Breast epithelium (tissue), 4 donors: ENCODE measurements at regions not wholly inside any gene's neighbourhood (a gene's known extent, or its start where the extent isn't known, plus 50 kb on each side); places are given as distances from the start of the nearest gene placed in this dataset.

ENCODE experiments used
- DNase-seq, 2 donors: peaks; one replicate each; pipeline ENCODE4 v3.0.0-alpha.2; 2019; ENCODE audit warnings: low spot score in 2 of 2
- H3K27ac ChIP-seq, 2 donors: fragments of 200-600 bp; sonication (generic) in 1 of 2; one replicate each; pipeline ENCODE4 v1.5.1; 2016 to 2019; ENCODE audit warnings: mild to moderate bottlenecking in 1 of 2
- H3K27me3 ChIP-seq, 2 donors: fragments of 200-600 bp; sonication (generic) in 1 of 2; one replicate each; pipeline versions ENCODE4 v1.5.1 to v1.6.0; 2017 to 2019; ENCODE audit warnings: control low read depth in 1 of 2, mild to moderate bottlenecking in 1 of 2
- H3K36me3 ChIP-seq: fragments of 200-600 bp; one replicate; pipeline ENCODE4 v1.5.1; 2019
- H3K4me1 ChIP-seq, 2 donors: fragments of 200-600 bp; sonication (generic); one replicate each; pipeline ENCODE4 v1.5.1; 2016 to 2019; ENCODE audit warnings: control low read depth in 1 of 2
- H3K4me3 ChIP-seq, 3 donors: fragments of 200-600 bp; sonication (generic); 1 replicate in 2 of 3; 2 replicates in 1 of 3; pipeline ENCODE4 v1.5.1; 2016 to 2019; ENCODE audit warnings: mild to moderate bottlenecking in 3 of 3, moderate library complexity in 2 of 3
- H3K9me3 ChIP-seq, 2 donors: fragments of 200-600 bp; sonication (generic) in 1 of 2; one replicate each; pipeline ENCODE4 v1.5.1; 2016 to 2019; ENCODE audit warnings: control low read depth in 1 of 2
- CTCF ChIP-seq, 3 donors: fragments of 450-650 bp; IDR thresholded peaks; one replicate each; pipeline ENCODE4 v1.5.1; 2016 to 2017; ENCODE audit warnings: antibody characterized with exemption in 3 of 3, mild to moderate bottlenecking in 3 of 3, moderate library complexity in 3 of 3
- POLR2A ChIP-seq: fragments of 450-650 bp; IDR thresholded peaks from one replicate; pipeline ENCODE4 v1.6.1; 2016; ENCODE audit warnings: antibody characterized with exemption, mild to moderate bottlenecking, moderate library complexity
- POLR2AphosphoS5 ChIP-seq, 3 donors: sonication (generic); formaldehyde crosslinking; IDR thresholded peaks; one replicate each; pipeline ENCODE4 v1.6.1; 2017; ENCODE audit warnings: antibody characterized with exemption in 3 of 3
- intact Hi-C: fragments of 100-400 bp; cut with DNase I; formaldehyde crosslinking; loops from one replicate; pipeline ENCODE4 v1.15.1; 2023; ENCODE audit warnings: low total_unique reads

DNA sequence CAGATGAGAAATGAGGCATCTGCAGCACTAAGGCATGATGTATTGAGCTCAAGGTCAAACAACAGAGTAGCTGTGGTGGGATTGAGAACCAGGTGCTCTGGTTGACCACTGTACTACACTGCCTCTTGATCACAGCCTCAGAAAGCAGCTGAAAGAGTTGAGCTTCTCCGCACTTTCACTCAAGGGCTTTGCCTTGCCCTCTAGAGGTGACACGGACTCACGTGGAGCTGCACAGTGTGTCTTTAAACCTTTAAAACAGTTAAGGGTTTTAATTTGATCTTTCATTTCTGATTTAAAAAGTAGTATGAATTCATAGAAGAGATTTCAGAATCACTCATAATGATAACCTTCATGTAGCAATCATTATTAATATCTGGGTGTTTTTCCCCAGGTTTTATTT is 132.5 kb downstream of the RWDD3 start:
- Histone ChIP-seq H3K4me3 (no peak overlapping the region), H3K4me1 (no peaks in the 10 kb centered on the region), H3K36me3 (no peaks in the 10 kb centered on the region), H3K9me3 (no peaks in the 10 kb centered on the region), H3K27ac (no peak overlapping the region), H3K27me3 (no peaks in the 10 kb centered on the region)
- no peak for DNase-seq
- TF ChIP-seq POLR2A: no peak
- TF ChIP-seq CTCF (IDR thresholded peaks at IDR 0.05): no peak
- no peak for TF ChIP-seq POLR2AphosphoS5 (IDR thresholded peaks at IDR 0.05)
- intact Hi-C loops: no loop called here

- Histone ChIP-seq H3K4me1 (no peaks in the 10 kb centered on the region), H3K27ac (no peak overlapping the region), H3K27me3 (no peaks in the 10 kb centered on the region), H3K4me3 (no peak overlapping the region), H3K36me3 (no peaks in the 10 kb centered on the region), H3K9me3 (no peaks in the 10 kb centered on the region)
- intact Hi-C loops: no loop called here
- DNase-seq: no peak
- TF ChIP-seq CTCF (IDR thresholded peaks at IDR 0.05): no peak
- no peak for TF ChIP-seq POLR2A
These were observed 134.2 kb downstream of the RWDD3 start for GRCh38 chr1:95368178-95368577.

- Histone ChIP-seq H3K4me1 (no peaks in the 10 kb centered on the region), H3K9me3 (no peaks in the 10 kb centered on the region), H3K27ac (peak overlapping the region in 1 of 2 donors; percentile 43), H3K36me3 (no peaks in the 10 kb centered on the region), H3K27me3 (no peaks in the 10 kb centered on the region), H3K4me3 (no peak overlapping the region)
- no peak for DNase-seq
- intact Hi-C loops: no loop called here
- TF ChIP-seq POLR2A (no peak), POLR2AphosphoS5 (IDR thresholded peaks at IDR 0.05) (no peak), CTCF (IDR thresholded peaks at IDR 0.05) (no peak)
These were observed 136.1 kb downstream of the RWDD3 start for GRCh38 chr1:95369985-95370690.

- TF ChIP-seq POLR2AphosphoS5 (IDR thresholded peaks at IDR 0.05): no peak
- TF ChIP-seq CTCF (IDR thresholded peaks at IDR 0.05): no peak
- TF ChIP-seq POLR2A: no peak
- Histone ChIP-seq H3K27ac (peak overlapping the region in 1 of 2 donors; percentile 43), H3K9me3 (no peaks in the 10 kb centered on the region), H3K4me3 (no peak overlapping the region), H3K36me3 (no peaks in the 10 kb centered on the region), H3K4me1 (no peaks in the 10 kb centered on the region), H3K27me3 (no peaks in the 10 kb centered on the region)
- intact Hi-C loops: no loop called here
- DNase-seq: no peak
These were observed 136.9 kb downstream of the RWDD3 start for GRCh38 chr1:95370691-95371562.

GRCh38 chr1:95371666-95372282 is 137.8 kb downstream of the RWDD3 start:
- Histone ChIP-seq H3K4me3 (no peak overlapping the region), H3K36me3 (no peaks in the 10 kb centered on the region), H3K27ac (no peak overlapping the region), H3K4me1 (no peaks in the 10 kb centered on the region), H3K27me3 (no peaks in the 10 kb centered on the region), H3K9me3 (no peaks in the 10 kb centered on the region)
- TF ChIP-seq POLR2AphosphoS5 (IDR thresholded peaks at IDR 0.05): no peak
- no peak for TF ChIP-seq CTCF (IDR thresholded peaks at IDR 0.05)
- no peak for TF ChIP-seq POLR2A
- no peak for DNase-seq
- intact Hi-C loops: no loop called here
